Thymus (tissue), 11 donors: ENCODE measurements at regions not wholly inside any gene's neighbourhood (a gene's known extent, or its start where the extent isn't known, plus 50 kb on each side); places are given as distances from the start of the nearest gene placed in this dataset.
"Not testable (repeated sequence)": the region's sequence is repeated elsewhere in the genome, so short reads cannot be mapped to it uniquely, and the experiment has no call there.

Experiments
- DNase-seq, 9 donors: peaks; one replicate each; pipeline ENCODE4 v3.0.0-alpha.2; 2013; ENCODE audit warnings: low spot score in 9 of 9, low read depth in 6 of 9, missing footprints in 1 of 9
- H3K27ac ChIP-seq, 2 donors: one replicate each; pipeline ENCODE4 v1.5.1; 2013; ENCODE audit warnings: control low read depth in 1 of 2, low read depth in 1 of 2, low read length in 1 of 2, mild to moderate bottlenecking in 1 of 2, moderate library complexity in 1 of 2
- H3K27me3 ChIP-seq, 2 donors: one replicate each; pipeline ENCODE4 v1.5.1; 2013; ENCODE audit warnings: low read length in 1 of 2; ENCODE audit not compliant: control insufficient read depth in 2 of 2, insufficient read depth in 1 of 2
- H3K36me3 ChIP-seq, 2 donors: one replicate each; pipeline ENCODE4 v1.5.1; 2013; ENCODE audit warnings: low read length in 1 of 2, mild to moderate bottlenecking in 1 of 2, moderate library complexity in 1 of 2; ENCODE audit not compliant: control insufficient read depth in 2 of 2, insufficient read depth in 2 of 2
- H3K4me1 ChIP-seq, 2 donors: one replicate each; pipeline ENCODE4 v1.5.1; 2013; ENCODE audit warnings: low read length in 2 of 2; ENCODE audit not compliant: control insufficient read depth in 2 of 2, insufficient read depth in 2 of 2
- H3K4me3 ChIP-seq, 2 donors: one replicate each; pipeline ENCODE4 v1.5.1; 2013; ENCODE audit warnings: low read length in 2 of 2, control low read depth in 1 of 2, mild to moderate bottlenecking in 1 of 2
- H3K9me3 ChIP-seq, 2 donors: one replicate each; pipeline ENCODE4 v1.5.1; 2013; ENCODE audit warnings: low read length in 1 of 2, mild to moderate bottlenecking in 1 of 2; ENCODE audit not compliant: control insufficient read depth in 2 of 2, insufficient read depth in 1 of 2
- WGBS: extraction: QIAGEN DNeasy Blood & Tissue Kit; methylation state at CpG from one replicate; pipeline ENCODE4 v1.1.7; 2013; 5-methylcytosine and 5-hydroxymethylcytosine counted together
- donor health status: healthy.

DNA sequence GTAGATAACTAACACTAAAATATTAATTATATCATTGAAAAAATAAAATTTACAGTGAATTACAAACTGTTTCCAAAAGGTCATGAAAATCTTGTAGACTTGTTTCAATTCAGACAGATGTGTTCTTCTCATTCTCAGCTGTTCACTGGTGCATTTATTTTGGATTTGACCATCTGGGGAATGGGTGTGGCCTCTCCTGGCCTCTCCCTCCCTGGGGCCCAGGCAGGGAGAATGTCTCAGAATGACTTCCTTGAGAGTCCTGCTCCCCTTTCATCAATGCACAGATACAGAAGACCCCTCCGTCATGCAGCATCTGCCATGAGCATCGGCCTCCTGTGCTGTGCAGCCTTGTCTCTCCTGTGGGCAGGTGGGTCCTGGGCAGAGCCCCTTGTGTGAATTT, 192.8 kb upstream of the PRSS58 start:
- Histone ChIP-seq H3K4me1 (peaks cover 18 to 75% of the 10 kb centered on the region in 2 donors), H3K27me3 (no peaks in the 10 kb centered on the region), H3K27ac (peak overlapping the region in 1 of 2 donors; percentile 72), H3K9me3 (no peaks in the 10 kb centered on the region), H3K4me3 (peak overlapping the region; percentile 9 to 22), H3K36me3 (no peaks in the 10 kb centered on the region)
- DNase-seq, result peak in 1 of 9 donors; percentile 49
- 57% methylated on average over 2 of the region's 2 CpGs for WGBS

DNA sequence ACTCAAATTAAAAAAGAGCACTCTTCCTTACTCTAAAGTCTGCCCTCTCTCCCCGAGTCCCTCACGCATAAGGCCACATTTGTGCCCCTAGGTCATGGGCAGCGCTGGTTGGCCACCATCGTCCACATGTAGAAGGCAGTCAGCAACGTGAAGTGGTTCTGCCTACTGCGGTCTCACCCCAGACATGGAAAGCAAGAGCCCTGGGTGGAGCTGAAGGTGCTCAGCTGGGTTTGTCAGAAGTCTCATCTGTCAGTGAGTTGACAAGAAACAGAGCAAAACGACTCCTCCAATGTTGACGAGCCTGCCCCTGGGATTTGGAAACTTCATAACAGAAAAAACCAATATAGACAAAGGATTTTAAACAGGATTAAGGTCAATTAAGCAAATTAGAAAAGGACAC, 192.3 kb upstream of the PRSS58 start:
- WGBS, result 49% methylated on average over 8 of the region's 8 CpGs
- DNase-seq, result peak in 1 of 9 donors; percentile 52
- H3K27me3 ChIP-seq, result no peaks in the 10 kb centered on the region

GRCh38 chr7:142448857-142449256, 191.0 kb upstream of the PRSS58 start:
- H3K4me1 ChIP-seq, result peaks cover 18 to 74% of the 10 kb centered on the region in 2 donors
- not testable (repeated sequence) for DNase-seq, H3K36me3 ChIP-seq, H3K9me3 ChIP-seq, H3K27me3 ChIP-seq, H3K4me3 ChIP-seq, H3K27ac ChIP-seq
- 95% methylated on average over 8 of the region's 8 CpGs for WGBS

More for the DNA sequence above, 192.3 kb upstream of the PRSS58 start:
- Histone ChIP-seq H3K4me1 (peaks cover 18 to 75% of the 10 kb centered on the region in 2 donors), H3K9me3 (no peaks in the 10 kb centered on the region), H3K36me3 (no peaks in the 10 kb centered on the region), H3K27ac (peak overlapping the region in 1 of 2 donors; percentile 72), H3K4me3 (no peak overlapping the region)

DNA sequence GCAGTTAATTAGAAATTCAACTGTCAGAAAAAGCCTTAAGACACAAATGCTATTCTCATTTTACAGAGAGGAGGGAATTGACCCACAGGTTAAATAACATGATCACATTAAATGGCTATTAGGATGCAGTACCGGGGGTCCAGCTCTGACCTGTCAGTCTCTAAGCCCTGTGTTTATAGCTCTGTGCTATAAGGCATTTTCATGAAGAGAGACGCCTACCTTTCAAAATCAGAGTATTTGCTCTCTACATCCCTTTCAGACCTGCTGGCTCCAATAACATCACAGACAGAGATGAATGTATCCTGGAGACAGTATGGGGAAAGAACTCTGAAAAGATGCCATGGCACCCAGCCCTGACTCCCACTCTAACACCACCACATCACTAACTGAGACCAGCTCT, 189.9 kb upstream of the PRSS58 start:
- Histone ChIP-seq H3K4me1 (peaks cover 18 to 74% of the 10 kb centered on the region in 2 donors), H3K4me3 (no peak overlapping the region), H3K27ac (peak overlapping the region in 1 of 2 donors; percentile 35), H3K36me3 (no peaks in the 10 kb centered on the region), H3K9me3 (no peaks in the 10 kb centered on the region), H3K27me3 (no peaks in the 10 kb centered on the region)
- WGBS, result 96% methylated on average over 2 of the region's 2 CpGs
- DNase-seq, result no peak

- 67% methylated on average over 7 of the region's 7 CpGs for WGBS
- Histone ChIP-seq H3K27me3 (no peaks in the 10 kb centered on the region), H3K4me1 (peaks cover 18 to 71% of the 10 kb centered on the region in 2 donors), H3K27ac (peak overlapping the region in 1 of 2 donors; percentile 69), H3K9me3 (no peaks in the 10 kb centered on the region), H3K4me3 (no peak overlapping the region), H3K36me3 (no peaks in the 10 kb centered on the region)
- peak in 7 of 9 donors; percentile 56 to 86 (median 68) for DNase-seq
These were observed 187.3 kb upstream of the PRSS58 start for GRCh38 chr7:142445019-142445686.

- WGBS, result 22% methylated on average over 5 of the region's 5 CpGs
- H3K36me3 ChIP-seq, result no peaks in the 10 kb centered on the region
- H3K27me3 ChIP-seq, result no peaks in the 10 kb centered on the region
- H3K9me3 ChIP-seq, result peaks cover 0 to 6% of the 10 kb centered on the region in 2 donors
- H3K4me1 ChIP-seq, result peaks cover 31 to 79% of the 10 kb centered on the region in 2 donors
- DNase-seq, result no peak
- peak overlapping the region; percentile 18 to 80 for H3K27ac ChIP-seq
- H3K4me3 ChIP-seq, result no peak overlapping the region
These were observed 185.6 kb upstream of the PRSS58 start for GRCh38 chr7:142443216-142444010.

- no peaks in the 10 kb centered on the region for H3K36me3 ChIP-seq
- H3K27me3 ChIP-seq, result no peaks in the 10 kb centered on the region
- WGBS, result 89% methylated on average over 6 of the region's 6 CpGs
- peak overlapping the region in 1 of 2 donors; percentile 80 for H3K27ac ChIP-seq
- no peak overlapping the region for H3K4me3 ChIP-seq
- H3K9me3 ChIP-seq, result peaks cover 0 to 6% of the 10 kb centered on the region in 2 donors
- no peak for DNase-seq
- H3K4me1 ChIP-seq, result peaks cover 31 to 85% of the 10 kb centered on the region in 2 donors
These were observed 184.5 kb upstream of the PRSS58 start for GRCh38 chr7:142442396-142442795.

- WGBS, result 11% methylated on average over 9 of the region's 9 CpGs
- Histone ChIP-seq H3K27ac (peak overlapping the region in 1 of 2 donors; percentile 80), H3K36me3 (no peaks in the 10 kb centered on the region), H3K4me1 (peaks cover 31 to 84% of the 10 kb centered on the region in 2 donors), H3K27me3 (no peaks in the 10 kb centered on the region), H3K9me3 (peaks cover 0 to 6% of the 10 kb centered on the region in 2 donors), H3K4me3 (no peak overlapping the region)
- no peak for DNase-seq
These were observed 183.1 kb upstream of the PRSS58 start for GRCh38 chr7:142440906-142441411.
